KBM-7 (cell line): ENCODE measurements at regions not wholly inside any gene's neighbourhood (a gene's known extent, or its start where the extent isn't known, plus 50 kb on each side); places are given as distances from the start of the nearest gene placed in this dataset.

Source experiments
- DNase-seq: peaks from one replicate; pipeline ENCODE4 v3.0.0-alpha.2; 2015
- in situ Hi-C: fragments of 300-500 bp; cut with MboI; formaldehyde crosslinking; loops from 2 replicates; pipeline ENCODE4 v1.14.3; 2020; ENCODE audit warnings: low sequenced_read_pairs, low pct_unique_long_range_greater_than_20kb, mixed read lengths

DNA sequence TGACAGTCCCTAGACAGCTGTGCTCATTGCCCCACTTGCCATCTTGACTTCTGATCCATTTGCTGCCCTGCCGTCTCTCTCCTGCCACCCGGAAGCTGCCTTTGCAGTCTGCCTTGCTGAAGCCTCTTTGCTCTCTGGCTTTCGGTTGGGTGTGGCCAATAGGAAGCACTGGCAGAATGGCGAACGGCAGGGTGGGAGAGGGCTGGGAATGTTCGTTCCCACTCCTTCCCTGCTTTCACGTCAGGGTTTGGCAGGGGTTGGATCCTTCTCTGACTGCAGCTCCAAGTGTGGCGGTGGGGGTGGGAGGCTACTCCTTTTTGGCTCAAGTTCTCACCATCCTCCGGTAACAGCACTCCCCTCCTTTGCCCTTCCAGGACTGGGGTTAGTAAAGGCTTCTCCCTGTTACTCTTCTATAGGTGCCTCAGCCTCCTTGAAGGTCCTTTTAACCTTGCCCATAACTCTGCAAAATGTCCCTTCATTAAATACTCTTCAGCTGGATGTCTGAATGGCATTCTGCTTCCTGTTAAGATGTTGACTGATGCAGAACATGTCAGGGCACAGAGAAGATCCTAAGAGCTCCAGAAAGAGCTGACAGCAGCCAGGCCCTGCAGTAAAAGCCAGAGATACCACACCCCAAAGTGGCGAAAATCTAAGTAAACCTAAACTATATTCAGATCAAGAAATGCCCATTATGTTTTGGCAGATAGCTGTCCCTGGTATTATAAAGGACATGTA is 299.7 kb downstream of the CDCA7 start:
- in situ Hi-C loops = no loop called here
- no peak for DNase-seq

DNA sequence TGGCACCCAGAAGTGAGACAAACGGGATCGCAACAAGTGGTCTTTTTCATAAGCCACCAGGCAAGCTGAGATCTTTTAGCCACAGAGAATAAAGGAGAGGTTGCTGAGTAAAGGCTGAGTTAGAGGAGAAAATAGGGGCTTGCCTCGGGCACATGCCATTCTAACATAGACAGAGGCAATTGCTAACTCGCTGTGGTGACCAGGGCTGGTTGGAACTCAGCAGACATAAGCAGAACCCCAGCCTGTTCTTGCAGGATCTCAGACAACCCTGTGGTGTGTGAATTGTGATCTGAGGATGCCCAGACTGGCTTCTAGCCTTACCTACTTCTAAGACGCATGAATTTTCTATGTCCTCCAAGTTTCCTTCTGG is 300.2 kb downstream of the CDCA7 start:
- DNase-seq = no peak
- in situ Hi-C loops = no loop called here

DNA sequence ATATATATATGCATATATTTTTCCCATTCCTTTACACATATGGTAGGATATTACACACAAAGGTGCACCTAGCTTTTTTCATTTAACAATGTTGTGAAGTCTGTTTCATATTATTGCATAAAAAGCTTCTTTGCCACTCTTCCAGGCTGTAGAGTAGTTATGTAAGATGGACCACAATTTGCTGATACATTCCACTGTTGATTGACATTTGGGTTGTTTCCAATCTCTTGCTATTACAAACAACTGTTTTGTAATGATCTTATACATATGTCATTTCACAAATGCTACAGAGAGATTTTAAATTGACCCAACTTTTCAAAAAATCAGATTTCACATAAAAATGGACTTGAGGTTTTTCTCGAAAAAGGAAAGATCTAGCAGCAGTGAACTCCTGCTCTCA is 301.4 kb downstream of the CDCA7 start:
- DNase-seq = no peak

DNA sequence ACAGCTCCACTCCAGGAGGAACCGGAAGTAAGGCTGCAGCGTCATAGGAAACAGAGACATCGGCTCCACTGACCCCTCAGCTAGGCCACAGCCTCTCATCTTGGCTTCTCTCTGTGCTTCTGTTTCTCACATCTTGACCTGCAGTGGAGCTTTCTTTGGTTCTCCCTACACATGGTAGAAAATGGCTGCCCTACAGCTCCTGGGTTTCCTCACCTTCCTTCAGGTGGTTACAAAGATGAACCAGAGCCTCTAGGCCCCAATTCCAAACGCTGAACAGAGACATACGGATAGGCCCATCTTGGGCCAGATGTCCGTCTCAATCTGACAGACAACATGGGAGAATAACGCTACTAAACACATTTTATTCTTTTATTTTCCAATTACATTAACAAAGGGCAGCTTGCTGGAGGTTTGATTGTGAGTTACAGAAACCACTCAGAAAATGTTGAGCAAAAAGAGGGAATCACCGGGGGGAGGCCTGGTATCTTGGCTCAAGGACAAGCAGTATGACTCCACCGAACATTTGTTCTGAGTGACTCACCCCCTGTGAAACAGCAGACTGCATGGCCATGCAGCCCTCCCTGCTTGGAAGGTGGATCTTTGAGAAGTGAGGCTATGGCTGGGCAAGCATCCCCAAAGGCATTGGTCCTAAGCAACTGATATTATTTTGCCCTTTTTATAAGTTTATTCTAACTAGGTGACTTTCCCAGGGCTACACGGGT is 303.5 kb downstream of the CDCA7 start:
- in situ Hi-C loops = no loop called here
- no peak for DNase-seq

More for the DNA sequence above, 301.4 kb downstream of the CDCA7 start:
- in situ Hi-C loops = no loop called here

DNA sequence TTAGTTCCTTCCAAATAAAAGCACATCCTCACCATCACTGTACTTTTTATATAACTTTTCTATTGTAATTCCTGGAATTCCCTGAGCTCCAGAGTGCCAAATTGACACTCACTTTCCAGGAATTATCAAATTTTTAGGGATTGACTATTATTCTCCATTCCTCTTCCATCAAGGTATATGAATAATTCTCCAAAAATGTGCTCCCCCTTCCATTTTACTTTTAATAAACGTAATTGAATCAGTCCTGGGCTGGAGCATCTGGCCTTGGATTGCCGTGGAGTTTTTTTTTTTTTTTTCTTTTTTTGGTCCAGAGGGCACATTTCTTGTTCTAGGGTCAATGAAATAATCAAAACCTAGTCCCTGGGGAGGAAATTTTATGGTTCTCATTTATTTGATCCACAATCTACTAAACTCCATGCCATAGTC is 304.3 kb downstream of the CDCA7 start:
- in situ Hi-C loops = no loop called here
- no peak for DNase-seq

DNA sequence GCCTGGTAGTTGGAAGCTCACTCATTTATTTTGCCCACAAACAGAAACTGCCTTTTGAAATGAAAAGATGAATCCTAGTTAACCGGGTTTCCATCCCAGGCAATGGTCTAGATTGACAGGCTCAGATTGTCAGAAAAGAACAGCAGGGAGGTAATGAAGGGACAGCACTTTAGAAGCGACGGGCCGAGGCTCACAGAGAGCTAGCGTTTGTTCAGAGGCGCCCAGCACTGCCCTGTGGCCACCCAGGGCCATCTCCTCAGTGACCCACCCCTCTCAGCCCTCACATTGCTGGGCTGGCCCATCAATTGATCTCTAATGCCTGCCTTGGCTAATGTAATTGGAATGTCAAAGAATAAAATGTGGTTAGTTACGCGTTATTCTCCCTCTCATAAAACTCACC is 304.8 kb downstream of the CDCA7 start:
- in situ Hi-C loops = no loop called here
- DNase-seq = no peak

DNA sequence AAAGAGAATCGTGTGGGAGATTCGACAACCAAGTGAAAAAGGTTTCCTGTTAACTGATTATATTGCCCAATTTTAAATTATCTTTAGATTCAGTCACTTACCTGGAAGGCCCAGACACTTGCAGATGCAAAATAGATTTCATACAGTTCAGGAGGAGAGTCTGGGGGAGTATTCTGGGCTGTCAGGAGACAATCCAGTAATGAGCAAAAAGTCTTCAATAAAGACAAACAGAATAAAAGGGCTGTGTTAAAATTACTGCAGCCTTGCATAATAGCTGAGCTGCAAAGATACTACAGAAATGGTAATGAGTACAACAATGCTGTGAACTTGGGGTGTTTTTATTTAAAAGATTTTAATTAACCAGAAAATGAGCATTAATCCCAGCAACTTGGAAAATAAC is 303.6 kb downstream of the SP3 start:
- DNase-seq = no peak
- in situ Hi-C loops = no loop called here

DNA sequence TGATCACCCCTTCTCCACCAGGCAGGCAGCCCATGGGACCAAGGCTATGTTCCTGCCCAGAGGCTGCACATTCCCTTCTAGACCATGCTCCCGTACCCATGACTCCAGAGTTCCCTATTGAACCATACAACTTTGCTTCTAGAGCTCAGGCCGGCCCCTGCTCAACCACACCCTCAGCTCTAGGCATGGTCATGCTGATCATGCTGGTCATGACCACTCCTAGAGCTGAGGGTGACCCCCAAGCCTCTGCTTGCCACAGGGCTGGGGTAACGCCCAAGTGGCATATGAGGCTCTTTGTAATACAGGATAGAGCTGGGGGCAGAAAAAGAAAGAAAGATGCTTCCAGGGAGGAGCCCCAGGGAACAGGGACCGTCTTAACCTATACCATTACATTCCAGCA is 301.8 kb downstream of the SP3 start:
- DNase-seq = no peak
- in situ Hi-C loops = no loop called here

DNA sequence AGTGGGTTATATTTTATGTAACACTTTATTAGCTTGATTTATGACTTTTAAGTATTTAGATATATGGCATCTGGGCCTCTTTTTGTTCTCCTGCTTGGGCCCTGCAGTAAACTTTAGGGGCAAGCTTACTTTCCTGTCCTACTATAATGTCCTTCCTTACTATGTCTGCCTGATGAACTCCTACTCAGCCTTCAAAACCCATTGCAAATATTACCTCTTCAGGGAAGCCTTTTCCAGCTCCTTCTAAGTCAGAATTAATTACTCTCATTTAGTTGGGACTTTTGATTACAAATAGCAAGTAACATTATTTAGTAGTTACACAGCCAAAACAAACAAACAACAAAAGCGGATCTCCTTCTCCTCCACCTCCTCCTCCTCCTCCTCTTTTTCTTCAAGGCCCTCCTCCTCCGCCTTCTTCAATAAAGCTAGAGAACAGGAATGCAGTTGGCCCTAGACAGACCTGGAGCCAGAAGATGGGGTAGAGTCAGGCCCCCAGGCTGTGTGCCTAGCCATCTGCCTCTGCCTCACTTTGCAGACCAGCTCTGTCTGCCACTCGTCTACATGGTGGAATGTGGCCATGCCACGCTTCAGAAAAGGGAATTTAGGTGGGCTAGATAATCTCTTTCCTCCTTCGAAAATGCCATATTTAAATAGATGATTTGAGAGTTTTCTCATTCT is 301.2 kb downstream of the SP3 start:
- in situ Hi-C loops = no loop called here
- no peak for DNase-seq

DNA sequence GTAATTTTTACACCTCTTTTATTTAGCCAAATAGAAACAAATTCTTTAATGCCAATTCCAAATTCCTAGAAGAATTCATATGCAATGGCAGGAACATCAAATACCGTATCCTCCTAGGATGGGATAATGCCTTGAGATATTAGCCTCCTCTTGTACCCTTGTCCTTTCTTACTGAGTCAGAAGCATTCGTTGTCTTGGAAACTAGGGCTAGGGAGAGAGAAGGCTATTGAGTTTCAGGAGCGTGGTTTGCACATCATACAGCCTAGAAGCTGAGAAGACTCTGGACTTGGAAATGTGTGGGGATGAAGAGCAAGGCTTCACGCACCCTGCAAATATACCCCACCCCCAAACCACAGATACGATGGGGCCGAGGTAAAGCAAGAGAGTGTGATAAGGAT is 300.7 kb downstream of the SP3 start:
- DNase-seq = no peak
- in situ Hi-C loops = no loop called here

DNA sequence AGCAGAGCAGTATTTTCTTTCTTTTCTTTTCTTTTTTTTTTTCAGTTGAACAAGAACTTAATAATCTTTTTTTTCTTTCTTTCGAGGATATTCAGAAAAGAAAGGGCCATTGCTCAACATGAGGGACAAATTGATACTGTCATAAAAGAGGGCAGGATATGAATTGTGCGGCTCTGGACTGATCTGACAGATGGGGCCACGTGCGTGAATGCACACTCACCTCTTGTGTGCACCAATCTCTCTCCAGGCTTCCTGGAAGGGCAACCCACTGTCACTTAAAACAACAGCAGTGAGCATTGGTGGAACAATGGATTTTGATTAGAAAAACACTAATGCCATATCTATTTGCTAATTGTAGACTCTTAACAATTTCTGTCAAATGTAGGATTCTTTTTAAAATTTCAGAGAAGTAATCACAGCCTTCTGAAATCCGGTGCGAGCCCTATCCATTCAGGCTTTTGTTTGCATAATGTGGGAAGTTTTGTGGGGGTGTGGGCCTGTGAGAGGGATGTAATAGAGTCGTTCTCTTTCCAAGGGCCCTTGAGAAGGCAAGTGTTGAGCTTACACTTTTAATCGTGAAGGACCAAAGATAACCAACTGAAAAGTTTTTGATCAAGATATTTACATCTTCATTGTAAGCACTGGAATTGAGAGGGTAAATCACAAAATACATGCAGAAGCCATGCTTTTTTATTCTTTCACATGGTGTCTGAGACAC is 298.8 kb downstream of the SP3 start:
- no peak for DNase-seq
- in situ Hi-C loops = no loop called here

DNA sequence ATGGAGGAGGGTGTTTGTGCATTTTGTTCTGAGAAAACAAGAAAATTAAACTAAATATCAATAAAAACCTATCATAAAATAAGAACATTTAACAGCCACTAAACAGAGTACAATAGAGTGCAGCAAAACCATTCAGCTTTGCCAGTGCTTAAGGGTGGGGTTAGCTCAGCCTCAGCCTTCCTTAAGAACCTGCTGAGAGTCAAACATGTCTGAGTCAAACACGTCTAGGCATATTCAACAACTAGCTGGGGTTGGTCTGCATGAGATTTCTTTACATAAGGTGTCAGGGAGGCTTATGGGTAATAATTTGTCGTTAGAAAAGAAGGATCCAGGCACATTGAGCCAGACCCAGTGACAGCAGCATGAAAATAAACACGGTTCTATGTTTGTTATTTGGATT is 298.2 kb downstream of the SP3 start:
- in situ Hi-C loops = no loop called here
- DNase-seq = no peak

DNA sequence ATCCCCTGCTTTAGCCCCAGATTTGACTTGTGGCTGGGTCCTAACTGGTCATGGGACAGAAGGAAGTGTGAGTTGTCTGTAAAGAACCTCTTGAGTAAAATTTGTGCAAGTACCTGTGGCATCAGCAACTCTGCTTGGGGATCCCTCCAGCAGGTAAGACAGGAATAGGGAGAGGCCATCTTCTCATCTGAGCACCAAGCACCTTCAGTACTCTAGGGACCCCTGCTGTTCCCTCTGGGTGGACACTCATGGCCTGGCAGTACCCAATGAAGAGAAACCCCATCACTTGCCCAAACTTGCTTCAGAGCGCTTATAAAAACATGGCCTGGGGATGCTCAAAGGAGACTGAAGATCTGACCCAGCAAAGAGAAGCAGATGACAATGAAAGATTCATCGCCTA is 297.8 kb downstream of the SP3 start:
- in situ Hi-C loops = no loop called here
- no peak for DNase-seq

DNA sequence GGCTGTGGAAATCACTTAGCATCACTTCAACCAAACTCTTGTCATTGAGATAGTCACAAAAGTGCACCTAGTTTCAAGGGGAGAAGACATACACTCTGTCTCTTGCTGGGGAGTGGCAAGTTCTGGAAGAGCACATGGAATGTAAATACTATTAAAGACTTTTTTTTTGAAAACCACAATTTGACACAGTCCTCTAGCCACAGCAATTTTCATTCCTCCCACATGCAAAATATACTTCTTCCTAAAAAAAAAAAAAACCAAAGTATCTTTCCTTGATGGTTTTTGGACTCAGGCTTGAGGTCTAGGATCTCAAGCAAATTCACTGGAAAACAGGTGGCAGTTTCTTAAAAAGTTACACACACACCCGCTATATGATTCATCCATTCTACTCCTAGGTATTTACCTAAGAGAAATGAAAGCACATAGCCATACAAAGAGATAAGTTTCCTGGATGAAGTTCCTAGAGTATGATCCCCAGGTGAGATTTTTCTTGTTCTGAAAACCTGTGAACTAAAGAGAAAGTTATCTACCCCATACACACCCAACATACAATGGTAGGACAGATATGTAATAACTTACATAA is 295.8 kb downstream of the SP3 start:
- no peak for DNase-seq
- in situ Hi-C loops = no loop called here

DNA sequence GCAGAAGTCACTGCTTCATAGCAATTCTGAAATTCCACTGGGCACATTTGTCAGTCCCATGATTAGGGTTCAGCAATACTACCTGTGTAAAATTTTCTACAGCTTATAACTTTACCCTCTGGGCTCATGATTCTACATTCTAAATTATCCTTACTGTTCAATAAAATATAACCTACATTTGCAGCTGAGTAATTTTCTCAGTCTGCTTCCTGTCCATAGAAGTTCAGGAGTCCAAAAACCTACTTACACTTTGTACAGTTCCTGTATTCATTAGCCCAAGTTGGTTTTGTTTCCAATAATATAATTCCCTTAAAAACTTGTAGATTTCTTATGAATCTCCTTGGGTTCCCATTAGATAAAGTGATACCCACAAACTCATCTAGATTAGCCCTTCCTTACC is 295.3 kb downstream of the SP3 start:
- in situ Hi-C loops = no loop called here
- DNase-seq = no peak

DNA sequence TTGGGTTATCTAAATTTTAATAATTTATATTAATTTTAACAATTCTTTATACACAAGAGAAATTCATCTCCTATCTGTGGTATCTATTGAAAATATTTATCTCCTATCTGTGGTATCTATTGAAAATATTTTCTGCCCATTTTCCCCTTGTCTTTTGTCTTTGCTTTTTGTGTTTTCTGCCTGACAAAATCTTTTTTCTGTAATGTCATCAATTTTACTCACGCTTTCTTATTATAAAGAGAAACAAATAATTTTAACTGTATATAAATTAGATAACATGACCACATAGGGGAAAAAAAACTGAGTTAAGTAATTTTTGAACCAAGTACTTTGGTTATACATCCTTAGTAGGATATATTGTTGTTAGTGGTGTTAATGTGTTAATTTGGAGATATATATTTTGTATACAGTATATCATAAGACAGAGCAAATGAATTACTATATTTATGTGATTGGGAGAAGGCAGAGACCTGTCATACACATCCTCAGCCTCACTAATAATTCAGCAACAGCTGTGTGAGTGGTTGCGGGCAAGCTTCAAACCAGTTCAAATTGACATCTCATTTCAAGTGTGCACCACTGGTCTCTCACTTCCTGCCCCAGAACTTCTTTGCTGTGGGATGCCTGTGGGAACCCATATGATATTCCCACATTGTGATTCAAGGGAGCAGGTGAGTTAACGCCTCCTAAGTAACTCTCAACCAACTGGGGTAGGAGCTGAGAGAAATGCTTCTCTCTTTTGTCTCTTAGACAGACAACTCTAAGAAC is 292.4 kb downstream of the SP3 start:
- in situ Hi-C loops = no loop called here
- no peak for DNase-seq

DNA sequence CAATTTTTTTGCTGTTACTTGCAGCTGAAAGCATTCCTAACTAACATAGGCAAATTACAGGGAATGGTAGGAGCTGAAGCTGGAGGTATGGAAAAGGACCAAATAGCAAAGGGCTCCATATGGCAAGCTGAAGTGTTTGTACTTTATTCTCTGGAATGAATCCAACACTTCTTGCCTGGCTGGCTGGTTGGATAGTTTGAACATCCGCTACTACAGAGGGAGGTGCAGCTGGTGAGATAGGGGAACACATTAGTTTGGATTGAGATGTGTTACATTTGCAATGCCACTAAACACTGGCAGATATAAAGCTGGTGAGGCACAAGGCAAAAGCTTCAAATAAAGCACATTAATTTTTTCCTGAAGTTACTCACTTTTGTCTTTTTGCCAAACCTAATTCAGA is 291.5 kb downstream of the SP3 start:
- DNase-seq = no peak
- in situ Hi-C loops = no loop called here

DNA sequence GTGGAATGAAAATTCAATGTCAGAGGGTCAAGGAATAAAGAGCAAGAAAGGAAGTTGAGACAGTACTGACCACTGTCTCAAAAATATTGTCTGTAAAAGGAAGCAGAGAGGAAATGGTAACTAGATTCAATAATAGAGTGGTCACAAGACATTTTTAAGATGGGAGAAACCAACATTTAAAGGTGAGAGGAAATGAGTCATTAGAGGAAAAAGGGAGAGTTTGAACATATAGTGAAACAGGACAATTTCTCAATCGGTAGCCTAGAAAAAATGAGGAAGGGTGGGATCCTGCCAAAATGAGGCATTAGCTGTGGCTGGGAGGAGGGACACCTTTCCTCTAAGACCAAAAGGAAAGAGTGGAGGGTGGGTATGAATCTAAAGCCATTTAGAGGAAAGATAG is 288.5 kb downstream of the SP3 start:
- in situ Hi-C loops = no loop called here
- DNase-seq = no peak

DNA sequence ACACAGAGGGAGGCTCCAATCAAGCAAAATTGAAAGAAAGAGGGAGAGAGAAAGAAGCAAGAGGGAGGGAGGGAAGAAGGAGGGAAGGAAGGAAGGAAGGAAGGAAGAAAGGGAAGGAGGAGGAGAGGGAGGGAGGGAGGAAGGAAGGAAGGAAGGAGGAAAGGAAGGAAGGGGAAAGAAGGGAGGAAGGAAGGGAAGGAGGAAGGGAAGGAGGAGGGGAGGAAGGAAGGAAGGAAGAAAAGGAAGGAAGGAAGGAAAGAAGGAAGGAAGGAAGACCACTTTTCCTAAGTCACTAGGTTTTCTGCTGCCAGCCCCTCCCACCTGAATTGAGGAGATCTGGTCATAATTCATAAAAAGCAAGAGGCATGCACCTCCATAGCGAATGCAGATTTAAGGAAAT is 287.0 kb downstream of the SP3 start:
- DNase-seq = no peak
- in situ Hi-C loops = no loop called here
